ENCODE measurements at regions not wholly inside any gene's neighbourhood (a gene's known extent, or its start where the extent isn't known, plus 50 kb on each side); places are given as distances from the start of the nearest gene placed in this dataset.
"Not testable (repeated sequence)": the region's sequence is repeated elsewhere in the genome, so short reads cannot be mapped to it uniquely, and the experiment has no call there.

DNA sequence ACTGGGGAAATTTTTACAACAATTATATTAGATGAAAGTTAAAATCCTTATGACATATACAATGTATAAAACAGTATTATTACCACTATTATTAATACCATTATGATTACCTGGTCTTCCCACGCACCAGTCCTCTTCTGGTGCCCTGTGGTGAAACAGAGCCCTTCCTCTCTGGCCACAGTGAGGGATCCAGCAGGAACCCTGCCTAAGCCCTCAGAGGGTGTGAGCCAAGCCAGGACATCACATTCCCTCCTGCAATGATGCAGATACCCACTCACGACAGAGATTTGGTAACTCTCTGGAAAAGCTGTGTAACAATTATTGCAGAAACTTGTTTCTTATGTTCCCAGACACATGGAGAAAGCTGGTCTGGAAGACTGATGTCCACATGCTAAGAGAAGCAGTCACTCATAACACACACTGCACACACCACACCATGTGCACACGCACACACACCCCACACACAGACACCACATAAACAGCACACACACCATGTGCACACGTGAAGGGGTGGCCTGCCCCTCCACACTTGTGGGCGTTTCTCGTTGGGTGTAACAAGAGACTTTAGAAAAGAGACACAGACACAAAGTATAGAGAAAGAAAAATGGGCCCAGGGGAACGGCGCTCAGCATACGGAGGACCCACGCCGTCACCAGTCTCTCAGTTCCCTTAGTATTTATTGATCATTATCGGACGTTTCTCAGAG lies 1373.8 kb upstream of the DEFB115 start:
- not testable (repeated sequence) for DNase-seq

DNA sequence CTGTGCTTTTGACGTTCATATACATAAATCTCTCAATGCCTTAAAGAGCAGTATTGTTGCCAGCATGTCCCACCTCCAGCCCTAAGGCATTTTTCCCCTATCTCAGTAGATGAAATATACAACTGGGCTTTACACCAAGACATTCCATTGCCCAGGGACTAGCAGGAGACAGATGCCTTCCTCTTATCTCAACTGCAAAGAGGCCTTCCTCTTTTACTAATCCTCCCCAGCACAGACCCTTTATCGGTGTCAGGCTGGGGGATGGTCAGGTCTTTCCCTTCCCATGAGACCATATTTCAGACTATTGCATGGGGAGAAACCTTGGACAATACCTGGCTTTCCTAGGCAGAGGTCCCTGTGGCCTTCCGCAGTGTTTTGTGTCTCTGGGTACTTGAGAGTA lies 1373.1 kb upstream of the DEFB115 start:
- not testable (repeated sequence) for DNase-seq

DNA sequence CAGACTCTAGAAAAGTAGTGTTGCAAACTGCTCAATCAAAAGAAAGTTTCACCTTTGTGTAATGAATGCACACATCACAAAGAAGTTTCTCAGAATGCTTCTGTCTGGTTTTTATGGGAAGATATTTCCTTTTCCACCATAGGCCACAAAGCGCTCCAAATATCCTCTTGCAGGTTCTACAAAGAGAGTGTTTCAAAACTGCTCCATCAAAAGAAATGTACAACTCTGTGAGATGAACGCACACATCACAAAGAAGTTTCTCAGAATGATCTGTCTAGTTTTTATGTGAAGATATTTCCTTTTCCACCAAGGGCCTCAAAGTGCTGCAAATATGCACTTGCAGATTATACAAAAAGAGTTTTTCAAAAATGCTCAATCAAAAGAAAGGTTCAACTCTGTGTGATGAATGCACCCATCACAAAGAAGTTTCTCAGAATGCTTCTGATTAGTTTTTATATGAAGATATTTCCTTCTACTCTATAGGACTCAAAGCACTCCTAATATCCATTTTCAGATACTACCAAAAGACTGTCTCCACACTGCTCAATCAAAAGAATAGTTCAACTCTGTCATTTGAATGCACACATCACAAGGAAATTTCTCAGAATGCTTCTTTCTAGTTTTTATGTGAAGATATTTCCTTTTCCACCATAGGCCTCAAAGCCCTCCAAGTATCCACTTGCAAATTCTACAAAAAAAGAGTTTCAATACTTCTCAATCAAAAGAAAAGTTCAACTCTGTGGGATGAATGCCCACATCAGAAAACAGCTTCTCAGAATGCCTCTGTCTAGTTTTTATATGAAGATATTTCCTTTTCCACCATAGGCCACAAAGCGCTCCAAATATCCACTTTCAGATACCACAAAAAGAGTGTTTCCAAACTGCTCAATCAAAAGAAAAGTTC lies 1371.9 kb upstream of the DEFB115 start:
- not testable (repeated sequence) for DNase-seq

DNA sequence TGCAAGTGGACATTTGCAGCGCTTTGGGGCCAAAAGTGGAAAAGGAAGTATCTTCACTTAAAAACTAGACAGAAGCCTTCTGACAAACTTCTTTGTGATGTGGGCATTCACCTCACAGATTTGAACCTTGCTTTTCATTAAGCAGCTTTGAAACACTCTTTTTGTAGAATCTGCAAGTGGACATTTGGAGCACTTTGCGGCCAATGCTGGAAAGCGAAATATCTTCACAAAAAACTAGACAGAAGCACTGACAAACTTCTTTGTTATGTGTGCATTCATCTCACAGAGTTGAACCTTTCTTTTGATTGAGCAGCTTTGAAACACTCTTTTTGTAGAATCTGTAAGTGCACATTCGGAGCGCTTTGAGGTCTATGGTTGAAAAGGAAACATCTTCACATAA lies 1365.9 kb upstream of the DEFB115 start:
- not testable (repeated sequence) for DNase-seq

All from stimulated activated naive CD4-positive, alpha-beta T cell (primary cell).